GM21447 (cell line): ENCODE measurements at regions not wholly inside any gene's neighbourhood (a gene's known extent, or its start where the extent isn't known, plus 50 kb on each side); places are given as distances from the start of the nearest gene placed in this dataset.
"Not testable (repeated sequence)": the region's sequence is repeated elsewhere in the genome, so short reads cannot be mapped to it uniquely, and the experiment has no call there.

ENCODE experiments used
- ATAC-seq: cut with Tn5 transposase; IDR thresholded peaks from one replicate; pipeline ENCODE4 v1.9.1; 2021; ENCODE audit not compliant: unreplicated experiment

DNA sequence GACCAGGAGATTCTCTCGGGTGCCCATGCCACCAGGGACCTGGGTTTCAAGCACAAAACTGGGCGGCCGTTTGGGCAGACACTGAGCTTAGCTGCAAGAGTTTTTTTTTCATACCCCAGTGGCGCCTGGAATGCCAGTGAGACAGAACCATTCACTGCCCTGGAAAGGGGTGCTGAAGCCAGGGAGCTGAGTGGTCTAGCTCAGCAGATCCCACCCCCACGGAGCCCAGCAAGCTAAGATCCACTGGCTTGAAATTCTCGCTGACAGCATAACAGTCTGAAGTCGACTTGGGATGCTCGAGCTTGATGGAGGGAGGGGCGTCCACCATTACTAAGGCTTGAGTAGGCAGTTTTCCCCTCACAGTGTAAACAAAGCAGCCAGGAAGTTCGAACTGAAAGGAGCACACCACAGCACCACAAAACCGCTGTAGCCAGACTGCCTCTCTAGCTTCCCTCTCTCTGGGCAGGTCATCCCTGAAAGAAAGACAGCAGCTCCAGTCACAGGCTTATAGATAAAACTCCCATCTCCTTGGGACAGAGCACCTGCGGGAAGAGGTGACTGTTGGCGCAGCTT is 157.7 kb downstream of the GIPC2 start:
- ATAC-seq = not testable (repeated sequence)

DNA sequence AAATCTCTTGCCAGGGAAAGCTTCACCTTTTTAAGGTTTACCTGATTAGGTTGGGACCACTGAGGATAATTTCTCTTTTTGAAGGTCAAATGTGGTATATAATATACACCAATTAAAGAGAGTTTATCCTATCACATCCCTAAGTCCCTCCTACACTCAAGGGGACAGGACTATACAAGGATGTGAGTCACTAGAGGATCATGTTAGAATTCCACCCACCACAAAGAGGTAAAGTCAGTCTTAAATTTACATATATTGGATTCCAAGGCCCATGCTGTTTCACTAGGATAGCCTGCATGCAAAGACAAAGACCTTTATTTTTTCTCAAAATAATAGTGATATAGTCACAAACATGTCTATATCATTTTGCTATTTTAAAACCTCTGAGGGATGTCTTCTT is 164.4 kb downstream of the GIPC2 start:
- ATAC-seq = no peak

- no peak for ATAC-seq
These were observed 165.8 kb downstream of the GIPC2 start for GRCh38 chr1:78211483-78212092.

- ATAC-seq = no peak
These were observed 168.6 kb downstream of the GIPC2 start for GRCh38 chr1:78214334-78214733.

DNA sequence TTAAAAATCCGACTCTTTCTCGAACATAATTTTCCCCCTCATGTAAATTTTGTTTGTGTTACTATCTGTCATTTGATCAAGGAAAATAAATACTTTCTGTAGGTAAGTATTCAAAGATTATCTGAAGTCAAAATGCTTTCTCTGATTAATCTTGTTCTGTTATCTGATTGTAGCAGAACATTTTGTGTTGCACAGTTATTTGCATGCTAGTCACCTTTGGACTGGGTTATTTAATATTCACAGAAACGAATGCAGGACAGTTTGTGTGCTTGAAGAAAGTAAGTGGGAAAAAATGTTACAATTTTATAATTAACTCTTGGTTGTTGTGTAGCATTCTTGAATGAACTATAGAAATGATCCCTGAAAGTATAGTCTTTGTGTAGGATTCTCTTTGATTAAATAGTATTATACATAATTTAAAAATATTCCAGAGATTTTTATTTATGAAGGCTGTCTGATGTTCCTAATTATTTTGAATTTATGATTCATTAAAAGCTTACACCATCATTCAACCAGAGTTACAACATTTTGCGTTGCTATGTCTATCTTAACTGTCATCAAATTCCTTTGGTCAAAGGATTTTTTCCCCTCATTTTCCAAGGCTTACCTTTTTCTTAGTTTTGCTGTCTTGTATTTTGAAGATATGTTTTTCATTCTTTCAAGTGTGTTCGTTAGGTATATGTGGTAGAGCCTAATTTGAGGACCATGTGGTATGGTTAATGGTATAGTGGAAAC is 176.6 kb downstream of the GIPC2 start:
- no peak for ATAC-seq

DNA sequence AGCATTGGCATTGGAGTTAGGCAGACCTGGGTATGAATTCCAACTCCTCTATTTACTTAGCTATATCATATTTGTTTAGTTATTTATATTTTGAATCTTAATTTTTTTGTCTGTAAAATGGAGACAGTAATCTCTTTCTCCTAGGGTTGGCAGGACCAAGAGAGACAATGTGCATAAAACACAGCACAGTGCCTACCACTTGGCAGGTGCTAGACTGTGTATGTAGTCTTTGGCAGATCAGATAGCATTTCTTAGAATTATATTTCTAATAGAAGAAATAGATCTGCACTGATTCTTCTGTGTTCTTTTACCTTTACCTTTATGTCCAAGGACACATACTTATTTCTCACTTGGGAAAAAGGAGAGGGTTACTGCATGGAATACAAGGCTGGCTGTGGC is 177.2 kb downstream of the GIPC2 start:
- no peak for ATAC-seq

DNA sequence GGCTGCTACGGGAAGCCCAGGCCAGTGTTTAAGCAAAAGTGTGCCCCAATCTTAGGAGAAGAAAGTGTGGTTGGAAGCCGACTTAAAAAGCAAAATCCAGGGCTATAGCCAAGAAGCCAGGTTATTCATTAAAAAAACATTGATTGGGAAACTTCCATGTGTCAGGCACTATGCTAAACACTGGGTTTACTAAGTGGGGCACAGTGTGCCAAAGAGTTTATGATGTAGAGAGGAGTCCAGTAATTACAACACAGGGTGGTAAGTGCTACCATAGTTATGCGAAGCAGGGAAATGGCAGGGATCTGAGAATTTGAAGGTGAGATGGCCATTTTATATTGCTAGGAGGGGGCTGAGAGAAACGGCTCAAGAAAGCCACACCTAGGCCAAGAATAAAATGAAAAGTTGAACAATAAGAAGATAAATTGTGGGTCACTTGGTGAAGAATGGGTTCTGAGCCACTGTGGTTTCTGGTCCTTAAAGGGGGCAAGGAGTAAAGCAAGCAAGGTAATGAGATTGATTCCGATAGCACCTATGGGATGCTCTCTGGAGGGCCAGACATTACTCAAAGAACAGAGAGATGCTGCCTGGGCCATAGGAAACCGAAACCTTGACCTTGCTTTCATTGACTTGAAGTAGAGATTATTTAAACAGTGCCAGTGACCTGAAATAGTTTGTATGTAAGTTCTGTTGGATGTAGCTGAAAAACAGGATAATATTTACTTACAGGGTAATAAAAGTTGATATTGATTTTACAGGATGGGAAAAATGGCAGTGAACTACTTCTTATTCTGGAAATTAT is 177.8 kb downstream of the GIPC2 start:
- no peak for ATAC-seq

DNA sequence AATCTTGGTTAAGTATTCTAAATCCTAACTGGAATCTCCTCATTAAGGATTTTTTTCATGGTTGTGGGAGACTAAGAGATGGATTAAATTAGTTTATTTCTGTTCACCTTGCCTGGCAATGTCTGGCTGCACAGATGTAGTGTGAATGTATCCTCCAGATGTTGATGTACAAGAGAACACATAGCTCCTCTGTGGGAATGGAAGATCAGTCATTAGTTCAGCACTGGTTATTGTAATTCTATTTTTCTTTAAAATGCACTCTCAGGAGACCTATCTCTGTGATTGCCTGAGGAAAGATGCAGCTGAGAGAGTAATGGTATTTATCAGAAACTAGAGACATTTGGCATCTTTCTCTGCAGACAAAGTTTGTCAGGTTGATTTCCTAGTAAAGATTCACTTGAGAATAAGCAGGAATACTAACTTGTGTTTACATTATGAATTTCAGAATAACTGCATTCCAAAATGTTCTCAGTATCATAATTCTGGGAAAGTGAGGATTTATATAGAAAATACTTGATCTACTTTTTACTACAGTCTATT is 178.6 kb downstream of the GIPC2 start:
- no peak for ATAC-seq

DNA sequence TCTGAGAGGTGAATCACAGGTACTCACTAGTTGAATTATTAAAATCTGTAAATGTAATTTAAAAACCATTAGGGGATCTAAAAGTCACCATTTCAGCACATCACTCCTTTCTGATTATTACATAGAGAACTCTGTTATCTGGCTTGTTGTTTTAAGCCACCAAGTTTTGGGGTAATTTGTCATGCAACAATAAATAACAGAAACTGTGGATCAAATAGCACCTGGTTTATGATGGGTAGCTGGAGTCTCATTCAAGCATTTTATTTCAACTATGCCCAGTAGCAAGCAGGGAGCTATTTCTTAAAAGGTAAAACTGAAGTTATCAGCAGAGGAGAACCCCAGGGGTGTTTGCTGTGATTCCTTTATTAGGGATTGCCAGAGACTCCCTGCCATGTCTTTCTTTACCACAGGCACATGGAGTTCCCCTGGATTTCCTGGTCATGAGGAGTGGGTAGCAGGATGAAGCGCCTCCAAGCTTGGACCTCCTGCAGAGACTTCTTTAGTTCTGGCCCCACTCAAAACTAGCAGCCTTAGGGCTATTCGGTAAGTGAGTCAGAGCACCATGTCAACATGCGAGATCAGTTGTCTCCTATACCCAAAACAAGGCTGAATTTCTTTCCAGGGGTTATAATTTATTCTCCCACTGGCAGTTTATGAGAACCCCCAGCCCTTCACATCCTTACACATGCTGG is 179.2 kb downstream of the GIPC2 start:
- no peak for ATAC-seq

DNA sequence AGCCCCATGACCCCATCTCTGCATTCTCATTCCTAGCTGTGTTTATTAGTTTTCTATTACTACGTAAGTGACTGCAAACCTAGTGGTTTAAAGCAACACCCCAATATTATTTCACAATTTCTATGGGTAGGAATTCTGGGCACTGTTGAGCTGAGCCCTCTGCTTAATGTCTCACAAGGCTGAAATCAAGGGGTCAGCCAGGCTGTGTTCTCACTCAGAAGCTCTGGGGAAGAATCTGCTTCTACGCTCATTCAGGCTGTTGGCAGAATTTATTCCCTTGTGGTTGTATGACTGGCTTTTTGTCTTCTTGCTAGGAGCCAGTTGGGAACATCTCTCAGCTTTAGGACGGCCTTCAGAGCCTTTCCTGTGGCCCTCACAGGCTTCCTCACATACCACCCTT is 181.0 kb downstream of the GIPC2 start:
- ATAC-seq = no peak

- no peak for ATAC-seq
These were observed 182.2 kb downstream of the GIPC2 start for GRCh38 chr1:78227705-78228635.

- no peak for ATAC-seq
These were observed 183.6 kb downstream of the GIPC2 start for GRCh38 chr1:78229344-78229743.

DNA sequence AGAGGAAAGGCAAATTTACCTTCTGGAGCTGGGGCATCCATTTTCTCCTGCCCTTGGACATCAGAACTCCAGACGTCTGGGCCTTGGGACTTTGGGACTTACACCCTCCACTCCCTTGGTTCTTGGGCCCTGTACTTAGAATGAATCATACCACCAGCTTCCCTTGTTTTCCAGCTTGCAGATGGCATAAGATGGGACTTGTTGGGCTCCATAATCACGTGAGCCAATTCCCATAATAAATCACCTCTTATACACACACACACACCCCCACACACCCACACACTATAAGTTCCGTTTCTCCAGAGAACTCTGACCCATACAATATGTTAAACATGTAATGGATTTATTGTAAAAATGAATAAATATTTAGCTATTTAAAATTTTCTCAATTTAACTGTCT is 185.7 kb downstream of the GIPC2 start:
- ATAC-seq = no peak

DNA sequence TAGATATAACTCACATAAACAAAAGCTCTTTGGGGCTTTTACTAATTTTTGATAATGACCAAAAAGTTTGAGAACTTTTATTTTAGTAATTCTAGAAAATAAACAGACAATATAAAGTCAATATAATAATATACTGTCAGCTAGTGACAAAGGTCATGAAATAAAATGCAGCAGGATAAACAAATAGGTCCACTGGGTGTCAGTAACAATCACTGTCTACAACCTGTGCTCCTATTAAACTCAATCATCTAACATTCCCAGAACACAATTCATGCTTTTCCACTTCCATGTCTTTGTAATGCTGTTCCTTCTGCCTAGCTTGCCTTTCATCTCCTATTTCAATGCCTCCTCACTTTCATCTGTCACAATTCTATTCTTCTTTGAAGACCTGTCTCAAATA is 186.1 kb downstream of the GIPC2 start:
- ATAC-seq = no peak

- no peak for ATAC-seq
These were observed 186.9 kb downstream of the GIPC2 start for GRCh38 chr1:78232630-78233029.

- no peak for ATAC-seq
These were observed 188.7 kb downstream of the GIPC2 start for GRCh38 chr1:78234496-78234895.

DNA sequence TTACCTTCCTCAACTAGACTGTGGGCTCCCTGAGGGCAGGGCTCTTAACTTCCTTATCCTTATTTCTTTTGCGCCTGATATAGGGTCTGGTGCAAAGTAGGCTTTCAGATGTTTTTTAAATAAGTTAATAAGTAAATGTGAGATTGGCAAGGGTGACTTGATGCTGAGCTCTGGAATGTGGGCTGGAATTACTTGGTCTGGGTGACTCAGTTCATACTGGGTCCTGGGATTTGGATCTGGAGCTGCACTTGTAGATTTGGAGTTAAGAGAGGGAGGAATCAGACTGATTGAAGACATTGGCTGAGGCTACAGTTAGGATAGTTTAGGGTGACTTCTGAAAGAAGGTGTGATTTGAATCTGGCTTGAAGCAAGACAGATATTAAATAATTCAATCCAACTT is 190.9 kb downstream of the GIPC2 start:
- no peak for ATAC-seq

DNA sequence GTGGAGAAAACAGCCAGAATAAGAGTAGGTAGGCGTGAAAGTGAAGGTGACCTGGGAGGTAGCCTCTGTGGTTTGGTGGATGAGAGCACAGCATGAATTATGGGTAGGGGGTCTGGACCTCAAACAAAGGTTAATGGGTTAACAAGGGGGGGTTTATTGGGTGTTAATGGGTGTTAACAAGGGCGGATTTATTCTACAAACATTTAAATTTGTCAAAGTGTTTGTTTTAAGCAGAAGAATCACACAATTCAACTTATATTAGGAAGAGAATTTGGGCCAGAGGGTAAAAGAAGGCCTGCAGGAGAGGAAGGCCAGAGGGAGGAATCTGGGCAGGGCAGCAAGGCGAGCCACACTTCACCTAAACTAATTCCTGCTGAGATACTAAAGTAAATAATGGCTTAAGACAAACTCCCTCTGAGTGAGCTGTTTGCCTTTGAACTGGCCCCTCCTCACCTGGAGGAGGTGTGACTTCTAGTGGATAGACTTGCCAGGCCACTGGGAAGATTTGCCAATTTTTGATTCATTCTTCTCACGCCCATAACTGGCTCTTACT is 191.7 kb downstream of the GIPC2 start:
- no peak for ATAC-seq

GRCh38 chr1:78240191-78240590 is 194.4 kb downstream of the GIPC2 start:
- no peak for ATAC-seq

DNA sequence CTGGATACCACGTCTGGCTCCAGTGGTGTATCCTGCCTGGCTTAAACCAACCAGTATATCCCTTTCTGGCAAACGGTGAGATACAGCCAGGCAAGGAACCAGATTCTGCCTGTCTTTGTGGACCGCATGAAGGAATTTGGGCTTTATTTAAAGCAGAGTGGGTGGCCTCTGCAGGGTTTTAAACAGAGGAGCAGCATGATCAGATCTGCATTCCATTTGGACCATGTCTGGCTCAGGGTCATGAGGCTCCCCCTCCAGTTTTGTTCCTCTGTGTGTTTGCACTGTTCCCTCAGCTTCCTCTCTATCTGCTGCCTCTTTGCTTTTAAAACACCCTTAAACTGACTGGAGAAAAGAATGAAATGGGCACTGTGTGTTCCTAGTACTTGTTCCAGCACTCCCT is 195.0 kb downstream of the GIPC2 start:
- no peak for ATAC-seq
